Activated CD4-positive, alpha-beta T cell treated with anti-CD3 and anti-CD28 coated beads, Interleukin-2, Interleukin-4, amounts not matched to agents 100 ng/mL and 50 ng/mL, durations not matched to agents 16 hours and 8 hours (primary cell): ENCODE measurements at regions not wholly inside any gene's neighbourhood (a gene's known extent, or its start where the extent isn't known, plus 50 kb on each side); places are given as distances from the start of the nearest gene placed in this dataset.
A peak's percentile ranks its signal among the peaks of the same experiment; 100 is the strongest.

Experiments
- DNase-seq: peaks from one replicate; pipeline ENCODE4 v3.0.0-alpha.2; 2020; ENCODE audit warnings: low spot score

GRCh38 chr4:32032136-32032672, 1312.0 kb downstream of the PCDH7 start:
- no peak for DNase-seq

GRCh38 chr4:32037399-32037798, 1317.2 kb downstream of the PCDH7 start:
- DNase-seq, result no peak

- no peak for DNase-seq
These were observed 1322.5 kb downstream of the PCDH7 start for GRCh38 chr4:32042486-32043247.

GRCh38 chr4:32043248-32043633, 1323.1 kb downstream of the PCDH7 start:
- no peak for DNase-seq

- no peak for DNase-seq
These were observed 1341.7 kb downstream of the PCDH7 start for GRCh38 chr4:32061916-32062315.

GRCh38 chr4:32073542-32073941, 1353.4 kb downstream of the PCDH7 start:
- DNase-seq, result no peak

GRCh38 chr4:32087211-32087610, 1367.0 kb downstream of the PCDH7 start:
- no peak for DNase-seq

GRCh38 chr4:32094987-32095386, 1374.8 kb downstream of the PCDH7 start:
- no peak for DNase-seq

GRCh38 chr4:32102896-32103295, 1382.7 kb downstream of the PCDH7 start:
- DNase-seq, result no peak

GRCh38 chr4:32106767-32107166, 1386.6 kb downstream of the PCDH7 start:
- DNase-seq, result no peak

- DNase-seq, result no peak
These were observed 1392.7 kb downstream of the PCDH7 start for GRCh38 chr4:32112891-32113290.

- no peak for DNase-seq
These were observed 1397.5 kb downstream of the PCDH7 start for GRCh38 chr4:32117693-32118092.

GRCh38 chr4:32119907-32120306, 1399.7 kb downstream of the PCDH7 start:
- no peak for DNase-seq

- no peak for DNase-seq
These were observed 1408.4 kb downstream of the PCDH7 start for GRCh38 chr4:32128549-32128948.

GRCh38 chr4:32129967-32130366, 1409.8 kb downstream of the PCDH7 start:
- no peak for DNase-seq

GRCh38 chr4:32133141-32133540, 1413.0 kb downstream of the PCDH7 start:
- no peak for DNase-seq

- DNase-seq, result no peak
These were observed 1413.6 kb downstream of the PCDH7 start for GRCh38 chr4:32133734-32134133.

- DNase-seq, result no peak
These were observed 1415.5 kb downstream of the PCDH7 start for GRCh38 chr4:32135642-32136041.

- no peak for DNase-seq
These were observed 1416.1 kb downstream of the PCDH7 start for GRCh38 chr4:32136081-32136787.

GRCh38 chr4:32140636-32141035, 1420.5 kb downstream of the PCDH7 start:
- DNase-seq, result peak; percentile 18

- no peak for DNase-seq
These were observed 1421.9 kb downstream of the PCDH7 start for GRCh38 chr4:32142075-32142474.

GRCh38 chr4:32145987-32146386, 1425.8 kb downstream of the PCDH7 start:
- no peak for DNase-seq

GRCh38 chr4:32147446-32148085, 1427.4 kb downstream of the PCDH7 start:
- DNase-seq, result no peak
